ENCODE measurements at regions not wholly inside any gene's neighbourhood (a gene's known extent, or its start where the extent isn't known, plus 50 kb on each side); places are given as distances from the start of the nearest gene placed in this dataset.
"Not testable (repeated sequence)": the region's sequence is repeated elsewhere in the genome, so short reads cannot be mapped to it uniquely, and the experiment has no call there.

DNA sequence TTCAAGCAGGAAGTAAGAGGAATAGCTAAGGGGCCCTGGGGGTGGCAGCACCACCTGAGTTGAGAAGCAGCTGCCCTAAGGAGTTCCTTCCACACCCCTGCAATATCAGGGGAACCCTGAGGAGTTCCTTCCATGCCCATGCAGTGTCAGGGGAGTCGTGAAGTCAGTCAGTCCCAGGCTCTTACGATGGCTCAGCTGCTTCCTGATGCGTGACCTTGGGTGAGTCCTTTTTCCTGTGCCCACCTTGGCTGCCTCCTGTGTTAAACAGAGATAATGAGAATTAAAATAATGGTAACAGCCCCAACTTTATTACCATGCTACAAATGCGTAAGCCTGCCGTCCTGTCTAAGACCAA is 181.1 kb downstream of the MIAT start:
- H3K27me3 ChIP-seq (ENCODE audit: low read depth): no peaks in the 10 kb centered on the region
- H3K9me3 ChIP-seq (replicated peaks): no peaks in the 10 kb centered on the region
- no peak for DNase-seq
- intact Hi-C loops (cut with micrococcal nuclease): no loop called here
- H3K4me1 ChIP-seq: peaks cover 6% of the 10 kb centered on the region
- no peak overlapping the region for H3K4me3 ChIP-seq
- TF ChIP-seq, protein P1, sequence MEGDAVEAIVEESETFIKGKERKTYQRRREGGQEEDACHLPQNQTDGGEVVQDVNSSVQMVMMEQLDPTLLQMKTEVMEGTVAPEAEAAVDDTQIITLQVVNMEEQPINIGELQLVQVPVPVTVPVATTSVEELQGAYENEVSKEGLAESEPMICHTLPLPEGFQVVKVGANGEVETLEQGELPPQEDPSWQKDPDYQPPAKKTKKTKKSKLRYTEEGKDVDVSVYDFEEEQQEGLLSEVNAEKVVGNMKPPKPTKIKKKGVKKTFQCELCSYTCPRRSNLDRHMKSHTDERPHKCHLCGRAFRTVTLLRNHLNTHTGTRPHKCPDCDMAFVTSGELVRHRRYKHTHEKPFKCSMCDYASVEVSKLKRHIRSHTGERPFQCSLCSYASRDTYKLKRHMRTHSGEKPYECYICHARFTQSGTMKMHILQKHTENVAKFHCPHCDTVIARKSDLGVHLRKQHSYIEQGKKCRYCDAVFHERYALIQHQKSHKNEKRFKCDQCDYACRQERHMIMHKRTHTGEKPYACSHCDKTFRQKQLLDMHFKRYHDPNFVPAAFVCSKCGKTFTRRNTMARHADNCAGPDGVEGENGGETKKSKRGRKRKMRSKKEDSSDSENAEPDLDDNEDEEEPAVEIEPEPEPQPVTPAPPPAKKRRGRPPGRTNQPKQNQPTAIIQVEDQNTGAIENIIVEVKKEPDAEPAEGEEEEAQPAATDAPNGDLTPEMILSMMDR (IDR thresholded peaks at IDR 0.05; ENCODE audit: borderline replicate concordance): no peak
- H3K36me3 ChIP-seq: no peaks in the 10 kb centered on the region
- H3K27ac ChIP-seq (replicated peaks): no peak overlapping the region

DNA sequence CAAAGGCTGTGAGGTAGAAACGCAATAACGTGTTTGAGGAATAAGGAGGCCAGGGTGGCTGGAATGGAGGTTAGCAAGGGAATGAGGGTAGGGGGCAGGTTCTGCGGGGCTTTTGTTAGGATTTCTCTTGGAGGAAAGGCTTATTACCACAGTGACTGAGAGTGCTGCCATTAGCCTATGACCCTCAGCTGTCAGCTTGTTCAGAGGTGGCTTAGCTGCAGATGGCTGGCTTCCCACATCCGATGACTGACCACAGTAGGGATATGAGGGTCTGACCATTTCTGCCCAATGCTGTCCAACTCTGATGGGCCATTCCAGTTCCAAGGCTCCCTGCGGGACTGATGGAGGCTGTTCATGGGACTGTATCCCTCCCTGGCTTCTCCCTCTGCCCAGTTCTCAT is 181.8 kb downstream of the MIAT start:
- intact Hi-C loops (cut with micrococcal nuclease): no loop called here
- Histone ChIP-seq H3K36me3 (no peaks in the 10 kb centered on the region), H3K4me1 (peaks cover 6% of the 10 kb centered on the region), H3K9me3 (replicated peaks) (no peaks in the 10 kb centered on the region), H3K27ac (replicated peaks) (no peak overlapping the region), H3K4me3 (no peak overlapping the region), H3K27me3 (ENCODE audit: low read depth) (no peaks in the 10 kb centered on the region)
- TF ChIP-seq, protein P1 (IDR thresholded peaks at IDR 0.05; ENCODE audit: borderline replicate concordance): no peak
- DNase-seq: no peak

DNA sequence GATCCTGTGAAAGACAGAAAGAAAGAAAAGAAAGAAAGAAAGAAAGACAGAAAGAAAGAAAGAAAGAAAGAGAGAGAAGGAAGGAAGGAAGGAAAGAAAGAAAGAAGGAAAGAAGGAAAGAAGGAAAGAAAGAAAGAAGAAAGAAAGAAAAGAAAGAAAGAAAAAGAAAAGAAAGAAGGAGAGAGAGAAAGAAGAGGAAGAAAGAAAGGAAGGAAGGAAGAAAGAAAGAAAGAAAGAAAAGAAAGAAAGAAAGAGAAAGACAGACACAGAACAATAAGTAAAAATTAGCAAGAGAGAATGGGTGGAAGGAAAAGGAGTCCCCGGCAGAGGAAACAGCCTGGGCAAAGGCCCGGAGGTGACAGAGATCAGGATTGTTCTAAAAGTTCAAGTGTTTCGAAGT is 183.4 kb downstream of the MIAT start:
- H3K9me3 ChIP-seq (replicated peaks); H3K4me3 ChIP-seq; DNase-seq; H3K36me3 ChIP-seq; intact Hi-C loops (cut with micrococcal nuclease); H3K27ac ChIP-seq (replicated peaks); H3K4me1 ChIP-seq; H3K27me3 ChIP-seq (ENCODE audit: low read depth): not testable (repeated sequence)

DNA sequence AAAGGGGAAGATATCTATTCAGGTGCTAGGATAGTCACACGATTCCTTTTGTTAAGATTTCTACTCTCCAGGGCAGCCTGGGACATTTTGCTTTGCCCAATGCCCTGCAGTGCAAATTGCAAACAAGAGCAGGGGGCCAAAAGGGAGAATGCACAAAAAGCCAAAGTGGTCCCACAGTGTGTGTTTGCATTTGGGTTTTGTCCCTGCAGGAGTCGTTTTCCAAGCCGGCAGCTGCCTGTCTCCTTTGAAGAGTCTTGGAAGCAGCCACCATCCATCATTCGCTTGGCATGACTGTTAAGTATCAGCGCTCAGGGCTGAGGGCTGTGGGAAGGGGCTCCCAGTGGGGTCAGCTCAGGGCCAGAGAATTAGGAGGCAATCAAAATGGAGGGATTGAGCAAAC is 184.7 kb downstream of the MIAT start:
- Histone ChIP-seq H3K27ac (replicated peaks) (no peak overlapping the region), H3K9me3 (replicated peaks) (no peaks in the 10 kb centered on the region), H3K4me1 (peaks cover 6% of the 10 kb centered on the region), H3K4me3 (no peak overlapping the region), H3K27me3 (ENCODE audit: low read depth) (no peaks in the 10 kb centered on the region), H3K36me3 (no peaks in the 10 kb centered on the region)
- intact Hi-C loops (cut with micrococcal nuclease): no loop called here
- TF ChIP-seq, protein P1 (IDR thresholded peaks at IDR 0.05; ENCODE audit: borderline replicate concordance): no peak
- DNase-seq: no peak

DNA sequence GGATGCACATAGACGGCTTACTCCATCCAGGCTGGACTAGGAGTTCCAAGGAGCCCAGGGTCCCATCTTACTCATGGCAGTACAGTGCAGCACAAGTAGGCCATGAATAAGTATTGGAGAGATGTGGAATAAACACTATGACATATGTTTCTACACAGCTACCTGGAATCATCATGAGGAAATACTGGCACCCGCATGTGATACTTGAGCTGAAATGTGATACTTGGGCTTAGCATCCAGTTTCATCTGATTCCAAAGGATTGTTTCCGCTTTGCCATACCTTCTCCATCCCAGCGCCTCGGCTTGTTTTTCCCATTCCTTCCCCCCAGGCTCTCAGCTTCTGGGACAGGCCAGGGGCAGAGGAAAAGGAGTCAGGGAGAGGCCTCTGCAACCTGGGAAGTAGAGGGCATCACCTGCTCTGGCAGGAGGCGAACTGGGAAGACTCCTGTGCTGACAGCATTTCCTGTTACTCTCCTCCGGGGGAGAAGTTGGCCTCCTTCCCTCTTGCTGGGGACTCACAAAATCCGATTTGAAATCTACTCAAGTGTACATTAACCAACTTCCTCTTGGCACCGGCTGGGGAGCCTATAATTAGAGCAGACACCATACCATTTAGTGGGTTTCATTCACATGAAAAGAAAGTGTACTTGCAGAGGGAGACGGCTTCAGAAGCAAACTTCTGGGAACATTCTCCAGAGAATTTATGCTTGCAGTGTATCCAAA is 187.8 kb downstream of the MIAT start:
- Histone ChIP-seq H3K4me1 (no peaks in the 10 kb centered on the region), H3K36me3 (no peaks in the 10 kb centered on the region), H3K9me3 (replicated peaks) (no peaks in the 10 kb centered on the region), H3K27ac (replicated peaks) (no peak overlapping the region), H3K27me3 (ENCODE audit: low read depth) (peaks cover 6% of the 10 kb centered on the region), H3K4me3 (no peak overlapping the region)
- TF ChIP-seq, protein P1 (IDR thresholded peaks at IDR 0.05; ENCODE audit: borderline replicate concordance): no peak
- intact Hi-C loops (cut with micrococcal nuclease): no loop called here
- DNase-seq: no peak

DNA sequence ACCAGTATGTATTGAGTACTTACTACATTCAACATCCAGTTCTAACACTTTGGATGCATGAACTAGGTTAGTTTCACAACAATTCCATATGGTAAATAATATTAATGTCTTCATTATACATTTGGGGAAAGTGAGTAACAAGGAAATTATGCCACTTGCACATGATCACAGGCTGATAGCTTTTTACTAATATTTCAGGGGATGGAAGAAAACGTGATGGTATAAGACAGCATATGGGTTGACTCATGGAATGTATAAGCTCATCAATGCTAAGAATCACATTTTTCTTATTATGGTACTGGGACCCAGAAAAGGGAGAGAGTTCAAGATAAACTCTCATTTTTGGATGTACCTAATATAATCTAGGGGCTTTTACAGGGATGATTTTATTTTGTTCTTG is 188.7 kb downstream of the MIAT start:
- Histone ChIP-seq H3K4me3 (no peak overlapping the region), H3K27me3 (ENCODE audit: low read depth) (peaks cover 6% of the 10 kb centered on the region), H3K9me3 (replicated peaks) (no peaks in the 10 kb centered on the region), H3K27ac (replicated peaks) (no peak overlapping the region), H3K4me1 (no peaks in the 10 kb centered on the region), H3K36me3 (no peaks in the 10 kb centered on the region)
- no peak for DNase-seq
- intact Hi-C loops (cut with micrococcal nuclease): no loop called here
- TF ChIP-seq, protein P1 (IDR thresholded peaks at IDR 0.05; ENCODE audit: borderline replicate concordance): no peak

Measured in left ventricle myocardium inferior (tissue), 1 donor.